ENCODE measurements at regions not wholly inside any gene's neighbourhood (a gene's known extent, or its start where the extent isn't known, plus 50 kb on each side); places are given as distances from the start of the nearest gene placed in this dataset.

DNA sequence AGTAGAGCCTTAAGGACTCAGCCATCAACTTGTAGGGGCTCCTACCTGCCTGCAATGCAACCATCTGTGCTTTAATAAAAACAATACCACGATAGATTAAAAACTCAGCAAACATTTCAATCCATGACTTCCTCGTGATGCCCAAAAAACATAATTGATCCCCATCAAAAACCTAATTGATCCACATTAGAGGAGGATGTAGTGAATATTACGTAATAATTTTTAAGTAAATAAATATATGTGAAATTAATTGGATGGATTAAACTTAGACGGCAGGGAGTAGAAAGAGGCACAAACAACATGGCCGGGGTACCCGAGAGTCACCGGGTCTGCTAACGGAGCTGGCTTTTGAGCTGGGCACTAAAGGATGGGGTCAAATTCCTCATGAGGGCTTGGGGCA, 87.3 kb downstream of the ARL4C start:
- Histone ChIP-seq H3K36me3 (replicated peaks in 1 of 2) (no peaks in the 10 kb centered on the region), H3K4me1 (replicated peaks in 1 of 2) (peaks cover 0 to 4% of the 10 kb centered on the region in 2 donors), H3K27me3 (peaks cover 4% of the 10 kb centered on the region), H3K4me3 (no peak overlapping the region), H3K27ac (no peak overlapping the region), H3K9me3 (replicated peaks in 1 of 3) (no peaks in the 10 kb centered on the region)
- intact Hi-C loops (cut with DNase I) = no loop called here
- DNase-seq = no peak
- TF ChIP-seq, protein P1, sequence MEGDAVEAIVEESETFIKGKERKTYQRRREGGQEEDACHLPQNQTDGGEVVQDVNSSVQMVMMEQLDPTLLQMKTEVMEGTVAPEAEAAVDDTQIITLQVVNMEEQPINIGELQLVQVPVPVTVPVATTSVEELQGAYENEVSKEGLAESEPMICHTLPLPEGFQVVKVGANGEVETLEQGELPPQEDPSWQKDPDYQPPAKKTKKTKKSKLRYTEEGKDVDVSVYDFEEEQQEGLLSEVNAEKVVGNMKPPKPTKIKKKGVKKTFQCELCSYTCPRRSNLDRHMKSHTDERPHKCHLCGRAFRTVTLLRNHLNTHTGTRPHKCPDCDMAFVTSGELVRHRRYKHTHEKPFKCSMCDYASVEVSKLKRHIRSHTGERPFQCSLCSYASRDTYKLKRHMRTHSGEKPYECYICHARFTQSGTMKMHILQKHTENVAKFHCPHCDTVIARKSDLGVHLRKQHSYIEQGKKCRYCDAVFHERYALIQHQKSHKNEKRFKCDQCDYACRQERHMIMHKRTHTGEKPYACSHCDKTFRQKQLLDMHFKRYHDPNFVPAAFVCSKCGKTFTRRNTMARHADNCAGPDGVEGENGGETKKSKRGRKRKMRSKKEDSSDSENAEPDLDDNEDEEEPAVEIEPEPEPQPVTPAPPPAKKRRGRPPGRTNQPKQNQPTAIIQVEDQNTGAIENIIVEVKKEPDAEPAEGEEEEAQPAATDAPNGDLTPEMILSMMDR (IDR thresholded peaks at IDR 0.05) = no peak
- no peak for TF ChIP-seq POLR2A (IDR thresholded peaks at IDR 0.05)
- 80 to 85% (median 83%) methylated on average over 8 of the region's 8 CpGs for WGBS, 4 donors

DNA sequence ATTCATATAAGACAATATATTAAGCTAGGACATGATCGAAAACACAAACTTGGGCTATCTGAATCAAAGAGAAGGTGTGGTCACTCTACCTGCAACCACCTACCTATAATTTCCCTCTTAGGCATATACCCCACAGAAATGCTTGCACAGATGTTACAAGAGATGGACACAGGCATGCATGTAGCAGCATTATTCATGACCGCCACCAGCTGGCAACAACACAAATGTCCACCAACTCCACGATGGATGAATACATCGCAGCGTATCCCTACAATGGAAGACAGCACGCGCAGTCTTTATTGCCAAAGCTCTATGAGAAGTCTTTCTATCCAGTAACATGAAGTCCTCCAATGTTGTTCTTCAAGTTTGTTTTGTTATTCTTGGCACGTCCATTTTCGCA, 90.8 kb downstream of the ARL4C start:
- Histone ChIP-seq H3K4me1 (replicated peaks in 1 of 2) (peaks cover 0 to 4% of the 10 kb centered on the region in 2 donors), H3K4me3 (no peak overlapping the region), H3K9me3 (replicated peaks in 1 of 3) (no peaks in the 10 kb centered on the region), H3K27ac (no peak overlapping the region), H3K36me3 (replicated peaks in 1 of 2) (no peaks in the 10 kb centered on the region), H3K27me3 (no peaks in the 10 kb centered on the region)
- no peak for DNase-seq
- intact Hi-C loops (cut with DNase I) = no loop called here
- TF ChIP-seq, protein P1 (IDR thresholded peaks at IDR 0.05) = no peak
- no peak for TF ChIP-seq POLR2A (IDR thresholded peaks at IDR 0.05)
- WGBS, 4 donors = 76 to 86% (median 81%) methylated on average over 9 of the region's 9 CpGs

DNA sequence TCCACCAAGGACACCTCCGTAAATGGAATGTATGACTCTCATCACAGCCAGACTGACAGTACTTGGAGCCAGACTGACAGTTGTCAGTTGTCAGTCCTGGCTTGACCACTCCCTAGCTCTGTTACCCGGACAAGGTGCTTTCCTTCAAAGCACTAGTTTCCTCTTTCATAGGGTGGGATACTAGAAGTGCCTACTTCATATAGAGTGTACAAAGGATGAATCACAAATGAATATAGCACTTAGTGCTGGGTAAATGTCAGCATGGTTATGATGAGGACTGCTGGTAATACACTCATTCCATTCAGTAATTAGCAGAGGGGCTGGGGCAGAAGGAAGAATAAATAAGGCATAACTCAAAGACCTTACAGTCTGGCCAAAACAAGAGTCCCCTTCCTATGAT, 91.4 kb downstream of the ARL4C start:
- no peak for TF ChIP-seq POLR2A (IDR thresholded peaks at IDR 0.05)
- intact Hi-C loops (cut with DNase I) = no loop called here
- DNase-seq = no peak
- Histone ChIP-seq H3K36me3 (replicated peaks in 1 of 2) (no peaks in the 10 kb centered on the region), H3K4me1 (replicated peaks in 1 of 2) (peaks cover 0 to 4% of the 10 kb centered on the region in 2 donors), H3K4me3 (no peak overlapping the region), H3K27me3 (peaks cover 3% of the 10 kb centered on the region), H3K9me3 (replicated peaks in 1 of 3) (no peaks in the 10 kb centered on the region), H3K27ac (no peak overlapping the region)
- WGBS, 4 donors = 56 to 85% (median 62%) methylated on average over 2 of the region's 2 CpGs

DNA sequence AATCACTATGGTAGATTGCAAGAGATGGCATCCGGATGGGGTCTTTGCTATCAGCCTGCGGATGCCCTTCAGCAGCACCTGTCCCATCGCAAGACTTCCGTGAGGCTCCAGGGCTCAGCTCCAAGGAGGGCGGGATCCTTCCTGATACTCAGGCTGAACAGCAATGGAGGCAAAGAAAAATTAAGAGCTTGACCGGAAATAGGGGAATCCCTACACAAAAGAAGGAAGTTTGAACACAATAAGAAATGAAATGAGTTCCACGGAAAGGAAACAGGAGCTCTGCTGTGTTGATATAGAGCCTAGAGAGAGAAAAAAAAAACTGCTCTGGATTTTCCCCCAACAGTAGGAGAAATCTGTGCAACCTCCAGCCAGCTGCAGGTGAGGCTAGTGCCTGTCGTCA, 91.9 kb downstream of the ARL4C start:
- intact Hi-C loops (cut with DNase I) = no loop called here
- no peaks in the 10 kb centered on the region for H3K36me3 ChIP-seq (replicated peaks in 1 of 2)
- 52 to 68% (median 65%) methylated on average over 8 of the region's 8 CpGs for WGBS, 4 donors
- H3K27me3 ChIP-seq = peaks cover 3% of the 10 kb centered on the region
- no peaks in the 10 kb centered on the region for H3K9me3 ChIP-seq (replicated peaks in 1 of 3)
- TF ChIP-seq POLR2A (IDR thresholded peaks at IDR 0.05) = no peak
- TF ChIP-seq, protein P1 (IDR thresholded peaks at IDR 0.05) = no peak
- H3K4me3 ChIP-seq = no peak overlapping the region
- no peak for DNase-seq
- no peak overlapping the region for H3K27ac ChIP-seq
- peaks cover 0 to 4% of the 10 kb centered on the region in 2 donors for H3K4me1 ChIP-seq (replicated peaks in 1 of 2)

DNA sequence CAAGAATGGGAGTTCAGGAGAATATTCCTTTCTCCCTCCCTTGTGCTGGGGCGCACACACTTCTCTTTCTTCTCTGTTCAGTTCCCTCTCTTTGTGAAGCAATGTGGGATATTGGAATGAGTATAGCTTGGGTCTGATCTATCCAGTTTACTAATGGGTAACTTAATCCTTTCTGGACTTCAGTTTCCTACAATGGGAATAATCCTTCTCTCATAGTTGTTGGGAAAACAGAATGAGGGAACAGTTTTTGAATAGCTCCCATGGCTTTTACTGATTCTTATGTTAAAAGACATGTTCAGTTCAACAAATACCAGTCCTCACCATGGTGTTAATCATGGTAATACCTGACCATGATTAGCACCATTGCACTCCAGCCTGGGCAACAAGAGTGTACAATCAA, 93.1 kb downstream of the ARL4C start:
- Histone ChIP-seq H3K27me3 (peaks cover 3% of the 10 kb centered on the region), H3K36me3 (replicated peaks in 1 of 2) (no peaks in the 10 kb centered on the region), H3K9me3 (replicated peaks in 1 of 3) (no peaks in the 10 kb centered on the region), H3K27ac (no peak overlapping the region), H3K4me1 (replicated peaks in 1 of 2) (peaks cover 0 to 4% of the 10 kb centered on the region in 2 donors), H3K4me3 (no peak overlapping the region)
- 85 to 100% (median 97%) methylated on average over 1 of the region's 1 CpG for WGBS, 4 donors
- intact Hi-C loops (cut with DNase I) = no loop called here
- no peak for DNase-seq
- no peak for TF ChIP-seq POLR2A (IDR thresholded peaks at IDR 0.05)
- TF ChIP-seq, protein P1 (IDR thresholded peaks at IDR 0.05) = no peak
